HK-2 (cell line): ENCODE measurements at regions not wholly inside any gene's neighbourhood (a gene's known extent, or its start where the extent isn't known, plus 50 kb on each side); places are given as distances from the start of the nearest gene placed in this dataset.

Experiments
- DNase-seq: peaks from one replicate; pipeline ENCODE4 v3.0.0-alpha.2; 2018; ENCODE audit not compliant: unreplicated experiment

DNA sequence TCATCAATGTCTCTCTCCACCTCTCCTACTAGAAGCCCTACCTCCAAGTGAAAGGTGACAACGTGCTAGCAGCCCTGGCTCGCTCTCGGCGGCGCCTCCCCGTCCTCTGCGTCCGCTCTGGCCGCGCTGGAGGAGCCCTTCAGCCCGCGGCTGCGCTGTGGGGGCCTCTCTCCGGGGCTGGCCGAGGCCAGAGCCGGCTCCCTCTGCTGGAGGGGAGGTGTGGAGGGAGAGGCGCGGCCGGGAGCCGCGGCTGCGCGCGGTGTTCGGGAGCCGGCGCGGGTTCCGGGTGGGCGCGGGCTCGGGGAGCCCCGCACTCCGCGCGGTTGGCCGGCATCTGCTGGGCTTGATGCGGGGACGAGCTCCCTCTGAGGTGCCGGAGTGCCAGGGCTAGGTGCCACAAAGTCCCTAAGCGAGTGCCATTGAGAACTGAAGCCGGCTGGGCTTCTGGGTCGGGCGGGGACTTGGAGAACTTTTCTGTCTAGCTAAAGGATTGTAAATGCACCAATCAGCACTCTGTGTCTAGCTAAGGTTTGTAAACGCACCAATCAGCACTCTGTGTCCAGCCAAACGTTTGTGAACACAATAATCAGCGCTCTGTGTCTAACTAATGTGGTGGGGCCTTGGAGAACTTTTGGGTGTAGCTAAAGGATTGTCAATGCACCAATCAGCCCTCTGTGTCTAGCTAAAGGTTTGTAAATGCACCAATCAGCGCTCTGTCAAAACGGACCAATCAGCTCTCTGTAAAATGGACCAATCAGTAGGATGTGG is 84.8 kb upstream of the ARRDC4 start:
- no peak for DNase-seq

DNA sequence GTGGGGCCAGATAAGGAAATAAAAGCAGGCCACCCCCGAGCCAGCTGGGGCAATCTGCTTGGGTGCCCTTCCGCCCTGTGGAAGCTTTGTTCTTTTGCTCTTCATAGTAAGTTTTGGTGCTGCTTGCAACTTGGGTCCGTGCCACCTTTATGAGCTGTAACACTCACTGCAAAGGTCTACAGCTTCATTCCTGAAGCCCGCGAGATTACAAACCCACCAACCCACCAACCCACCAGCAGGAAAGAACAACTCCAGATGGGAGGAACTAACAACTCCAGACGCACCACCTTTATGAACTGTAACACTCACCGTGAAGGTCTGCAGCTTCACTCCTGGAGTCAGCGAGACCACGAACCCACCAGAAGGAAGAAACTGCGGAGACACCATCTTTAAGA is 84.2 kb upstream of the ARRDC4 start:
- DNase-seq: no peak

DNA sequence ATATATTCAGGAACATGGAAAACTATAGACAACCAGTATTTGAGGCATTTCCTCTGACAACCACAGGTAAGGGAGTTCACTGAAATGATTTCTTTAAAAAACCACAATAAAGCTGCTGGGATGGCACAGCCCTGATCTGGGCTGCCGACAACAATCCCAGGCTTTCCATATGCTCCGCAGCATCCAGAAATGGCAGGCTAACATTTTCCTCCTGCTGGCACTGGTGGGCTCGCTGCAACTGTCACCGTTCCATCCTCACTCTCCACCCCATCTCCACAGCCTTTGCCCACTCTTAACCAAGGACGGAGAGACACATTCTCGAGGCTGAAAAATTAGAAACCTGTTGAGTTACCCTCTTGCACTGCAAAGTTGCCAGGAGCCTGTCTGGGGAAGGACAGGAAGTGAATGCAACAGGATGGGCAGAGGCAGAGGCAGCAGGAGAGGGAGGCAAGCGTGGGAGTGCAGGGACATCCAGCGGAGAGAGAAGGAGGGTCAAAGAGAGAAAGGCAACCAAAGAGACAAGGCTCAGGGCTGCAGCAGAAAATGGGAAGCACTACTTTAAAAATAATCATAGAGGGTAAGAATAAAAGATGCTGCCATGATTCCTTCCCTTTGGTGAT is 79.0 kb upstream of the ARRDC4 start:
- DNase-seq: no peak

DNA sequence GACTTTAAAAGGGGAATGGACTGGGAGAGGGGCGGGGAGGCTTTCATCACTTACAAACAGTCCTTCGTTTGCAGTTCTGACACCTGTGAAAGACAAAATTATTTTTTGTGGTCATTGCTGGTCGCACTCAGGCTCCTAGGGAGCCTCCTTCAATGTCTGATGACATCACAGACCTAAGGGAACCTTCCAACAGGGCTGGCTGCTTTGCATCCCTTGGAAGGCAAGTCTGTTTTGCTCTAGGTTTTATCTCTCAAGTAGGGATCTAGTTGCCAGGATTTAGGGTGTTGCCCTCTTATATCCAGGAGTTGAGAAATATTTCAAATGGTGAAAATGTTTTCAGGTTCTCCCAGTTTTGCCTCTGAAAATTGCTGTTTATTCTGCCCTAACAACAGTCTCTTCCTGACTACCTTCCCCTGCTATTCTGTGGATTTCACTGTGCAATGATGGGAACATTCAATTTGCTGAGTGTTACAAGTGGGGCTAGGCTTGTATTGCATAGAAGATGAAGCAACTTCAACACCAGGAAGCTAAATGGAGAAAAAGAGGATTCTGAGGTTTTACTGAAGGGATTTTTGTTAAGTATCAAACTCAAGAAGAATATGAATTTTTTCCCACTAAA is 75.9 kb upstream of the ARRDC4 start:
- DNase-seq: no peak

DNA sequence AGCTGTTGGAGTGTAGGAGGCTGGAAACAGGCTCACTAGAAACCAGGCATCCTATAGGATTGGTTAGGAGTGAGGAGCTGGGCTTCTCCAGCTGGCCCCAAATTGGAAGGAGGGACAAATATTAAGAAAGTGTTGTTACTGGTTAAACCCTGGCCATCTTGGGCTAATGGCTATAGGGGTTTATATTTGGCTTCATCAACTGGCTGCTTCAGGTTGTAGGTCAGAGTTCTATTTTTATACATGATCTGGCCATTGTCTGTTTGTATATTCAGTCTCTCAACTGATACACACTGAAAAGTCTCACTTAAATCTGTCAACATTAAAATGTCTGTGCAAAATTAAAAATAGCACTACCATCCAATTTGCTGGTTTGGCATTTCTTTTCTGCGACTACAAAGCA is 70.2 kb upstream of the ARRDC4 start:
- DNase-seq: no peak

DNA sequence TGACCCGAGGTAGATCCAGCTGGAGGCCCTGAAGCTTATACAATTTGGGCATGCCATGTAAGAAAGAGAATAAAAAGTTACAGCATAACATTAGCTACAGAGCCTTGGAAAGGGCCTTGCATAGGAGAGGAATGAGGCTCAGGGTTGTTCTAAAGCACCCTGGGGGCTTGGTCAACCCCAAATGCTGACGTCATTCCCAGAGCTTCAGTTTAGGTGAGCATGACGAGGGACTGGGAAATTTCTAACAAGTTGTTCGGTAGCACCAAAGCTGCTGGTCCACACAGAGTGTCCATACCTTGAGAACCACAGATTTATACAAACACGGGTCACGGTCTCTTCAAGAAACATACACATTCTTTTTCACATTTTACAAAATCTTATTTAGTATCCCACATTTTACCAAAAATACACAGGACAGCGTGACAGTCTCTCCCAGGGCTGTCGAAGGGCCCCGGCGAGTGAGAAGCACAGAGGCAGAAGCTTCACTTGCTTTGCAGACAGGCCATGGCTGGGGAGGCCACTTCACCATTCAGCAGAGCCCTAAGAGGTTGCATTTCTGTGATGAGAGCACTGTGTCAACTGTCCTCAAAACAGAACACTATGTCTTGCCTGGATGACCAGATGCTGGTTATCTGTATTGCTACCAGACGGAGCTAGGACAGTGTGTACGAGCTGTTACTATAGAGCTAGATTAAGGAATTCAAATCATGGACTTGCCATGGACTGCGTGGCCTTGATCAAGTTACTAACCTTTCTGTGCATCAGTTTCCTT is 68.2 kb upstream of the ARRDC4 start:
- DNase-seq: no peak

DNA sequence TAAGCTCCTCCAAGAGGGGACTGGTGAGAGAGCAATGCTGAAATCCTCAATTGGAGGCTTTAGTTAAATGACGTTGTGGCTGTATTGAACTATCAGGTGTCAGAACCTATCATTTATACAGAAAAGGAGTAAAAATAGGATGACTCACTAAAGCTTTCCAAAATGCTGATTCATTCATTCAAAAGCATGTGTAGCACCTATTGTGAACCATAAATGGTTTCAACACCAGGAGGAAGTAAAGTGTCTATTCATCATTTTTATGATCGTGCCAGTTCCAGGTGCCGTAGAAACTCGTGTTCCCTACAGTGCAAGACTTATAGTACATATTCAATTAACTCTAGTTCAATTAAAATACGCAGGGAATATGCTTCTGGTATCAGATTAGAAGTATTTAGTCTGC is 66.5 kb upstream of the ARRDC4 start:
- DNase-seq: no peak

DNA sequence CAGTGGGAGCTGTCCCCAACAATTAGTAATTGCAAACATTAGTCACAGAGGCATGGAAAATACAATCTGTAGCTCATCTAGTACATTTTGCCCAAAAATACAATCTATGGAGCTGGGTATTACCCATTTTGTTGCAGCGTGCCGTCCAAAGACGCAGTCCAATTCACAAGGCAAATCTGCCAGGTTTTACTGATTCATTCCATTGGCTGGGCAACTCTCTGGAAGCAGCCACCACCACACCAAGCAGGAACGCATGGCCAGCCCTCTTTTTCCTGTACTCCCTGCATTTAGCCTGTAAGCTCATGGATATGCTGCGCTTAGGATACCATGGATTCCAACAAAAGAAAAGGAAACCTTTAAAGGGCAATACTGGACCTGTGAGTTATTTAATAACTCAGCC is 60.5 kb upstream of the ARRDC4 start:
- DNase-seq: no peak

DNA sequence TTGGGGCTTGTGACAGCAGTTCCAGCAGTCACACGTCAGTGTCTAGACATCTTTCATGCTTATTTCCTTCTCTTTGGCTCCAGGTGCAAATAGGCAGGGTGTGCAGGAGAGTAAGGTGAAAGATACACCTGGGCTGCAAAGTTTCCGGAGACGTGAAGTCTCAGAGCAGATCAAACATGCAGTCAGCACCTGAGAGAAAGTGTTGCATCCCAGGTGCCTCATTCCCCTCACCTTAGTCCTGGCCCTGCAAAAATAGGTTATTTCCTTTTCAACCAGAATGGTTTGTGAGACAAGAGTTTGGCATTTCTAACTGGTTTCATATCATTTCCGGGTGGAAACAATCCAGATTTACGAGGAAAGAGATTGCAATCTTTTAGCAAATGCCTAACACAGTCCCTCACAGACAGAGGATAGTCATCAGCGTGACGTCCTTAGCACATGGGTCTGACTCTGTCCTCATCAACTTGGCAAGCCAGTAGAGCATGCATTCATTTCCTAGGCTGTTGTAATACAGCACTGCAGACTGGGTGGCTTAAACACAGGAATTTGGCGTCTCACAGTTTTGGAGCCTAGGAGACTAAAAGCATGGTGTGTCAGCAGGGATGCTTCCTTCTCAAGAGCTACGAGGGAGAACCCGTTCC is 58.2 kb upstream of the ARRDC4 start:
- DNase-seq: peak; percentile 16

DNA sequence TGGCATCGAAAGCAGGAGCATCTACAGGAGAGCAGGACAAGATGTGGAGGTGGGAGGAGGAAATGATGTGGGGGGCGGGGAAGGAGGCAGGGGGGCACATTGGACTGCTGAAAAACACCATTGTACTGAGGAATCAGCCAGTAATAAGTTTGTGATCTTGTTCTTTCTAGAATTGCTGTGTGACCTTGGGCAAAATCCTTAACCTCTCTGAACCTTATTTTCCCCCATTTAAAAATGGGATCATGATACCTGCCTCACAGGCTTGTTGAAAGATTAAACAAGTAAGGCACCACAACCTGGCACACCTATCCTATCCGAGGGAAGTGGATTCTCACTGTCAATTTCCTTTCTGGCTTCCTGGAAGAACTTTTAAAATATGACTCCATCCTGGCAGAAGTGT is 56.9 kb upstream of the ARRDC4 start:
- DNase-seq: no peak

DNA sequence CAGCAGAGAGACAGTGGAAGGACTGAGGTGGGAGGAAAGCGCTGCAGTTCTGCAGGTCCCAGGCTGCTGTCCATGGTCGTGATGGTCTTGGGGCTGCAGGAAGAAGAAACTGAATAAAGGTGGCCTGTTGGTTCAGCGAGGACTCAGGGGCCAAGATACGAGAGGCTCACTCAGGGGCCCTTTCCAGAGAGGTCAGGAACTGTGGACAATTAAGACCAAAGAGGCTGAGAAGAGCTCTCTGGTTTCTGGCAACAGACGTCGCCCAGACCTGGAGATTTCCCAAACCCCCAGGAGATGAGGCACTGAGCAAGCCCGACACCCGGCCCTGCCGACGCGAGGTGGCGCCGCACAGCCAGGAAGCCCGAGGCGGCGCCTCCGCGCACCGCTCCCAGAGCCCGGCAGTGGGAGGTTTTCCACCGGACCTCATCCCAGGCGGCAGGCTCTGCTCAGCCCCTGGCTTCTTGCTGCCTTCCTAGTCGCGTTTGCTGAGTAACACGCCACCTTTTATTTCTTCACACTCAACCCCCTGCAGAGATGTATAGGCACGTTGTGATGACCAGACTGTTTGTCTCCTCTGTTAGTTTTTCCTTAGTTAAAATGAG is 56.4 kb upstream of the ARRDC4 start:
- peak; percentile 59 for DNase-seq

DNA sequence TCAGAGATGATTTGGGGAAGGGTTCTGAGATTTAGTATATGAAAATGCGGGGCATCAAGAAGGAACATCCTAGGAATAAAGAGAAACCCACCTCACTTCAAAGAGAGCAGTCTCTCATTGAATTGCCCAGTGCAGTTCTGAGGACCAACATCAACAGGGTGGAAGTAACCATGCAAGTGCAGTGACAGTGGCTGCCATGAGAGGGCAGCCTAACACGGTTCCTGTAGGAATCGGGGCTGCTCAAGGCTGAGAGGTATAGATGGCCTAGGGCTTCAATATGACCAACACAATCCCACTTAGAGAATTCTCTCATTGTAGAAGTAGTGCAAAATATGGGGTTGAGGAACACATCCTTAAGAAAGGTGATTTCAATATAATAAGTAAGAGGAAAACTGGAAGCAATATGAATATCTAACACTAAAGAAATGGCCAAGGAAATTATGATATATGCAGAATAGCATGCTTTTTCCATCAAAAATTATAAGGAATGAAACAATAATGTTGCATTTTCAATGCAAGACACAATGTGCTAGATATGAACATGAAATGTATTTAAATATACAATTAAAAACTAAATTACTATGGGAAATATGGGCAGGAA is 51.1 kb upstream of the ARRDC4 start:
- DNase-seq: peak; percentile 38
